ENCODE measurements at regions not wholly inside any gene's neighbourhood (a gene's known extent, or its start where the extent isn't known, plus 50 kb on each side); places are given as distances from the start of the nearest gene placed in this dataset.
A peak's percentile ranks its signal among the peaks of the same experiment; 100 is the strongest.

GRCh38 chr18:60193780-60194179, 178.8 kb downstream of the MC4R start:
- Histone ChIP-seq H3K4me2 (ENCODE audit: low read depth, low read length, poor library complexity, severe bottlenecking) (no peak overlapping the region), H4K20me1 (ENCODE audit: insufficient read depth, low read length, poor library complexity, severe bottlenecking) (no peaks in the 10 kb centered on the region), H2AFZ (ENCODE audit: low read length) (no peak overlapping the region), H3K36me3 (ENCODE audit: insufficient read depth, low read length) (no peaks in the 10 kb centered on the region), H3K79me2 (ENCODE audit: insufficient read depth, low read length) (no peaks in the 10 kb centered on the region), H3F3A (ENCODE audit: low read depth) (no peaks in the 10 kb centered on the region), H3K4me3 (ENCODE audit: low read length, poor library complexity, severe bottlenecking) (no peak overlapping the region), H3K27me3 (ENCODE audit: insufficient read depth, low read length, poor library complexity, severe bottlenecking) (no peaks in the 10 kb centered on the region), H3K9me2 (replicated peaks; ENCODE audit: low read depth, low read length) (no peaks in the 10 kb centered on the region), H3K9ac (ENCODE audit: low read depth, low read length, poor library complexity, severe bottlenecking) (no peak overlapping the region), H3K4me1 (ENCODE audit: insufficient read depth, low read length, poor library complexity, severe bottlenecking) (peaks cover 18% of the 10 kb centered on the region), H3K9me3 (ENCODE audit: insufficient read depth, low read depth, low read length) (no peaks in the 10 kb centered on the region)
- TF ChIP-seq EZH2phosphoT487 (IDR thresholded peaks at IDR 0.05; ENCODE audit: borderline replicate concordance): no peak
- TF ChIP-seq, protein P1, sequence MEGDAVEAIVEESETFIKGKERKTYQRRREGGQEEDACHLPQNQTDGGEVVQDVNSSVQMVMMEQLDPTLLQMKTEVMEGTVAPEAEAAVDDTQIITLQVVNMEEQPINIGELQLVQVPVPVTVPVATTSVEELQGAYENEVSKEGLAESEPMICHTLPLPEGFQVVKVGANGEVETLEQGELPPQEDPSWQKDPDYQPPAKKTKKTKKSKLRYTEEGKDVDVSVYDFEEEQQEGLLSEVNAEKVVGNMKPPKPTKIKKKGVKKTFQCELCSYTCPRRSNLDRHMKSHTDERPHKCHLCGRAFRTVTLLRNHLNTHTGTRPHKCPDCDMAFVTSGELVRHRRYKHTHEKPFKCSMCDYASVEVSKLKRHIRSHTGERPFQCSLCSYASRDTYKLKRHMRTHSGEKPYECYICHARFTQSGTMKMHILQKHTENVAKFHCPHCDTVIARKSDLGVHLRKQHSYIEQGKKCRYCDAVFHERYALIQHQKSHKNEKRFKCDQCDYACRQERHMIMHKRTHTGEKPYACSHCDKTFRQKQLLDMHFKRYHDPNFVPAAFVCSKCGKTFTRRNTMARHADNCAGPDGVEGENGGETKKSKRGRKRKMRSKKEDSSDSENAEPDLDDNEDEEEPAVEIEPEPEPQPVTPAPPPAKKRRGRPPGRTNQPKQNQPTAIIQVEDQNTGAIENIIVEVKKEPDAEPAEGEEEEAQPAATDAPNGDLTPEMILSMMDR (conservative IDR thresholded peaks at IDR 0.05; ENCODE audit: low read length): no peak

DNA sequence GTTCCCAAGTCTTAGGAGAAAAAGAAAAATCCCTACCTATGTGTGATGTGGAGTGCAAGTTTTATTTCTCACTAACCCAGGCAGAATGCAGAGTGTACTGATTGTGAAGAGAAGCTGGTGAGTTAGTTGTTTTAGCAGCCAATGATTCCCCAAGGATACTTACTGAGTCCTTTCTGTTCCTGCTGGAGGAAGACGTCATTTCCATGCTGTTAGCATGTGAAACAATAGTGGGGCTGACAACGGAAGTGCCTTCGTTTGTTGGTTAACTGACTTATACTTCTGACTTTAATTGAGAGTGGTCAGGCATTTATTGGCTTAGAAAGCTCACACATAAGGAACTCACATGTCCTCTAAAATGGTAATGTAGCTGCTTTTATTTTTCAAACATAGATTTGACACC, 180.6 kb downstream of the MC4R start:
- Histone ChIP-seq H3F3A (ENCODE audit: low read depth) (no peaks in the 10 kb centered on the region), H3K4me2 (ENCODE audit: low read depth, low read length, poor library complexity, severe bottlenecking) (no peak overlapping the region), H3K36me3 (ENCODE audit: insufficient read depth, low read length) (no peaks in the 10 kb centered on the region), H3K4me1 (ENCODE audit: insufficient read depth, low read length, poor library complexity, severe bottlenecking) (no peaks in the 10 kb centered on the region), H3K9ac (ENCODE audit: low read depth, low read length, poor library complexity, severe bottlenecking) (no peak overlapping the region), H2AFZ (ENCODE audit: low read length) (peak overlapping the region; percentile 57; the same call in 1 of the 2 replicates), H3K9me3 (ENCODE audit: insufficient read depth, low read depth, low read length) (no peaks in the 10 kb centered on the region), H3K79me2 (ENCODE audit: insufficient read depth, low read length) (no peaks in the 10 kb centered on the region), H3K27me3 (ENCODE audit: insufficient read depth, low read length, poor library complexity, severe bottlenecking) (no peaks in the 10 kb centered on the region), H4K20me1 (ENCODE audit: insufficient read depth, low read length, poor library complexity, severe bottlenecking) (no peaks in the 10 kb centered on the region), H3K9me2 (replicated peaks; ENCODE audit: low read depth, low read length) (no peaks in the 10 kb centered on the region), H3K4me3 (ENCODE audit: low read length, poor library complexity, severe bottlenecking) (no peak overlapping the region)
- TF ChIP-seq EZH2phosphoT487 (IDR thresholded peaks at IDR 0.05; ENCODE audit: borderline replicate concordance): no peak
- TF ChIP-seq, protein P1 (conservative IDR thresholded peaks at IDR 0.05; ENCODE audit: low read length): no peak

DNA sequence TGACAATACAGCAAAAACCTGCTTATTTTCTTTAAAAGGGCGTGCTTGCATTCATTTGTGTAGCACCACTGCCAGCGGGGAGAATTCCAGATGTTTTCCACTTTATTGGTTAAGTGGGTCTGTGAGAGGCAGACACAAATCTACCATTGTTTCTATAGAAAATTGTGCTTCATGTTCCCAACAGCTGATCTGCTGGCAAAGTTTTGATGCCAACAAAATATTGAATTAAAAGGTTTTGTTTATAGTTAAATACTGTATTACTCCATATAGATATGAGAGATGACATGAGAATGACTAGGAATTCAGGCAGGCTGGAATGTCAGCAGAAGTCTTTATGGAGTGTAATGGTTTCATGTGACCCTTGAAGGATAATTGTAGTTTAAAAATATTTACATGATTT, 182.7 kb downstream of the MC4R start:
- Histone ChIP-seq H3K9me3 (ENCODE audit: insufficient read depth, low read depth, low read length) (no peaks in the 10 kb centered on the region), H3K4me3 (ENCODE audit: low read length, poor library complexity, severe bottlenecking) (no peak overlapping the region), H3K9me2 (replicated peaks; ENCODE audit: low read depth, low read length) (no peaks in the 10 kb centered on the region), H3F3A (ENCODE audit: low read depth) (no peaks in the 10 kb centered on the region), H2AFZ (ENCODE audit: low read length) (no peak overlapping the region), H4K20me1 (ENCODE audit: insufficient read depth, low read length, poor library complexity, severe bottlenecking) (no peaks in the 10 kb centered on the region), H3K36me3 (ENCODE audit: insufficient read depth, low read length) (no peaks in the 10 kb centered on the region), H3K9ac (ENCODE audit: low read depth, low read length, poor library complexity, severe bottlenecking) (no peak overlapping the region), H3K4me1 (ENCODE audit: insufficient read depth, low read length, poor library complexity, severe bottlenecking) (no peaks in the 10 kb centered on the region), H3K4me2 (ENCODE audit: low read depth, low read length, poor library complexity, severe bottlenecking) (no peak overlapping the region), H3K79me2 (ENCODE audit: insufficient read depth, low read length) (no peaks in the 10 kb centered on the region), H3K27me3 (ENCODE audit: insufficient read depth, low read length, poor library complexity, severe bottlenecking) (no peaks in the 10 kb centered on the region)
- TF ChIP-seq EZH2phosphoT487 (IDR thresholded peaks at IDR 0.05; ENCODE audit: borderline replicate concordance): no peak
- TF ChIP-seq, protein P1 (conservative IDR thresholded peaks at IDR 0.05; ENCODE audit: low read length): no peak

All from Loucy (cell line).